ENCODE measurements at regions not wholly inside any gene's neighbourhood (a gene's known extent, or its start where the extent isn't known, plus 50 kb on each side); places are given as distances from the start of the nearest gene placed in this dataset.

GRCh38 chr14:85991156-85991555 is 461.2 kb downstream of the FLRT2 start:
- DNase-seq = no peak

- DNase-seq = no peak
These were observed 458.0 kb downstream of the FLRT2 start for GRCh38 chr14:85987907-85988306.

- no peak for DNase-seq
These were observed 457.3 kb downstream of the FLRT2 start for GRCh38 chr14:85987292-85987691.

GRCh38 chr14:85978582-85979250 is 448.8 kb downstream of the FLRT2 start:
- no peak for DNase-seq

GRCh38 chr14:85974602-85975001 is 444.7 kb downstream of the FLRT2 start:
- DNase-seq = no peak

- DNase-seq = no peak
These were observed 433.5 kb downstream of the FLRT2 start for GRCh38 chr14:85963486-85963885.

- DNase-seq = no peak
These were observed 430.8 kb downstream of the FLRT2 start for GRCh38 chr14:85960756-85961155.

- DNase-seq = no peak
These were observed 429.1 kb downstream of the FLRT2 start for GRCh38 chr14:85959063-85959462.

GRCh38 chr14:85958069-85958468 is 428.1 kb downstream of the FLRT2 start:
- no peak for DNase-seq

- DNase-seq = no peak
These were observed 423.3 kb downstream of the FLRT2 start for GRCh38 chr14:85953265-85953664.

- no peak for DNase-seq
These were observed 418.2 kb downstream of the FLRT2 start for GRCh38 chr14:85948153-85948552.

GRCh38 chr14:85947461-85948139 is 417.7 kb downstream of the FLRT2 start:
- DNase-seq = no peak

GRCh38 chr14:85943192-85943591 is 413.2 kb downstream of the FLRT2 start:
- no peak for DNase-seq

- no peak for DNase-seq
These were observed 404.9 kb downstream of the FLRT2 start for GRCh38 chr14:85934886-85935254.

GRCh38 chr14:85934123-85934885 is 404.4 kb downstream of the FLRT2 start:
- peak; percentile 14 for DNase-seq

- DNase-seq = no peak
These were observed 391.3 kb downstream of the FLRT2 start for GRCh38 chr14:85921241-85921640.

GRCh38 chr14:85917716-85918115 is 387.8 kb downstream of the FLRT2 start:
- DNase-seq = no peak

GRCh38 chr14:85915711-85916110 is 385.8 kb downstream of the FLRT2 start:
- DNase-seq = no peak

GRCh38 chr14:85912141-85912540 is 382.2 kb downstream of the FLRT2 start:
- DNase-seq = no peak

GRCh38 chr14:85911044-85911443 is 381.1 kb downstream of the FLRT2 start:
- no peak for DNase-seq

- DNase-seq = no peak
These were observed 379.6 kb downstream of the FLRT2 start for GRCh38 chr14:85909581-85909980.

GRCh38 chr14:85907536-85907935 is 377.6 kb downstream of the FLRT2 start:
- DNase-seq = no peak

GRCh38 chr14:85897808-85898207 is 367.9 kb downstream of the FLRT2 start:
- no peak for DNase-seq
